Progenitor cell of endocrine pancreas (in vitro differentiated cells): ENCODE measurements at regions not wholly inside any gene's neighbourhood (a gene's known extent, or its start where the extent isn't known, plus 50 kb on each side); places are given as distances from the start of the nearest gene placed in this dataset.
"Not testable (repeated sequence)": the region's sequence is repeated elsewhere in the genome, so short reads cannot be mapped to it uniquely, and the experiment has no call there.

ENCODE experiments used
- DNase-seq: peaks from one replicate; pipeline ENCODE4 v3.0.0; 2021; ENCODE audit warnings: low spot score; ENCODE audit not compliant: unreplicated experiment
- H3K27ac Mint-ChIP-seq: 2 replicates; pipeline ENCODE4 v1.8.0; 2021; ENCODE audit warnings: mild to moderate bottlenecking, moderate library complexity, mixed read lengths
- H3K27me3 Mint-ChIP-seq: 2 replicates; pipeline ENCODE4 v1.8.0; 2021; ENCODE audit warnings: mixed read lengths
- H3K36me3 Mint-ChIP-seq: 2 replicates; pipeline ENCODE4 v1.8.0; 2022; ENCODE audit warnings: mixed read lengths; ENCODE audit not compliant: insufficient read depth
- H3K4me1 Mint-ChIP-seq: 2 replicates; pipeline ENCODE4 v1.8.0; 2021; ENCODE audit warnings: low read depth, mixed read lengths
- H3K4me3 Mint-ChIP-seq: 2 replicates; pipeline ENCODE4 v1.8.0; 2021; ENCODE audit warnings: low read depth, mild to moderate bottlenecking, moderate library complexity, mixed read lengths
- H3K9me3 Mint-ChIP-seq: 2 replicates; pipeline ENCODE4 v1.8.0; 2021; ENCODE audit warnings: low read depth, mixed read lengths
- CTCF ChIP-seq: fragments of 200-600 bp; sonication (generic); IDR thresholded peaks from one replicate; pipeline ENCODE4 v1.5.0; 2021; ENCODE audit warnings: antibody characterized with exemption, mild to moderate bottlenecking; ENCODE audit not compliant: unreplicated experiment

- Mint-ChIP-seq H3K36me3 (no peaks in the 10 kb centered on the region), H3K27ac (no peak overlapping the region), H3K27me3 (peaks cover 8% of the 10 kb centered on the region), H3K4me3 (no peak overlapping the region), H3K9me3 (no peaks in the 10 kb centered on the region), H3K4me1 (peaks cover 2% of the 10 kb centered on the region)
- no peak for TF ChIP-seq CTCF
- DNase-seq: no peak
These were observed 827.6 kb upstream of the CA10 start for GRCh38 chr17:52986056-52986662.

DNA sequence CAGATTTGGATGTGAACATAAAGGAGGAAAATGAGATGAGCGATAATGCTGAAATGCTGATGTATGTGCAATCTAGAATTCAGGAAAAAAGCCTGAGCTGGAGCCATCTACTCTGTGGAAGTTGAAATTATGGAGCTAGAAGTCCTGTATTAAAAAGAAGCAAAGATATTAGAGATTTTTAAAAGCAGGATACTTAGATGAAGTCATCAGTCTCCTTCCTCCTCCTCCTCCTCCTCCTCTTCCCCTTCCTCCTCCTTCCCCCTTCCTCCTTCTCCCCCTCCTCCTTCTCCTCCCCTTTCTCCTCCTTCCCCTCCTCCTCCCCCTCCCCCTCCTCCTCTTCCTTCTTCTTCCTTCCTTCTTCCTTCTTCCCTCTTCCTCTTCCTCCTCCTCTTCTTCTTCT is 823.8 kb upstream of the CA10 start:
- H3K27ac Mint-ChIP-seq: no peak overlapping the region
- H3K27me3 Mint-ChIP-seq: peaks cover 8% of the 10 kb centered on the region
- no peak for DNase-seq
- H3K9me3 Mint-ChIP-seq: no peaks in the 10 kb centered on the region
- peaks cover 6% of the 10 kb centered on the region for H3K4me1 Mint-ChIP-seq
- no peak overlapping the region for H3K4me3 Mint-ChIP-seq
- no peak for TF ChIP-seq CTCF
- H3K36me3 Mint-ChIP-seq: no peaks in the 10 kb centered on the region

DNA sequence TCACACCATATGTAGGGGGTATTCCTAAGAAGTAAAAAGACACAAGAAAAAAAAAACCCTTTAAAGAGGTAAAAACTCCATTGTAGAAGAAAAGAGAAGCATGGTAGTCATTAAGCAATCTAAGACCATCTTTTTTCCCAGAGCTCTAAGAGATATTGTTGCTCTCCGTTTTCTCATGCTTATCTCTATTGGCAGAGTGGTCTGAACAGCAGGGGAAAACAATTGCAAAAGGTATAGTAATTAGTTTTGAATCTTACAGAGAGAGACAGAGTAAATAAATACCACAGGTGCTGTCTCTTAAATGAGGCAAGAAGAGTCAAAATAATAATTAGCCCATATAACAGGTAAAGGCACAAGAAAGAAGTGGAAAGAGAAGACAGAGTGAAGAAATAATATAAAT is 821.4 kb upstream of the CA10 start:
- peaks cover 4% of the 10 kb centered on the region for H3K4me1 Mint-ChIP-seq
- H3K9me3 Mint-ChIP-seq: no peaks in the 10 kb centered on the region
- TF ChIP-seq CTCF: no peak
- H3K36me3 Mint-ChIP-seq: no peaks in the 10 kb centered on the region
- H3K4me3 Mint-ChIP-seq: no peak overlapping the region
- H3K27ac Mint-ChIP-seq: no peak overlapping the region
- DNase-seq: no peak
- H3K27me3 Mint-ChIP-seq: no peaks in the 10 kb centered on the region

- no peaks in the 10 kb centered on the region for H3K27me3 Mint-ChIP-seq
- no peak overlapping the region for H3K27ac Mint-ChIP-seq
These were observed 807.3 kb upstream of the CA10 start for GRCh38 chr17:52965856-52966255.

GRCh38 chr17:52961751-52962150 is 803.2 kb upstream of the CA10 start:
- DNase-seq, H3K9me3 Mint-ChIP-seq, H3K4me3 Mint-ChIP-seq, H3K27ac Mint-ChIP-seq, H3K4me1 Mint-ChIP-seq, H3K27me3 Mint-ChIP-seq, H3K36me3 Mint-ChIP-seq: not testable (repeated sequence)

More at GRCh38 chr17:52965856-52966255, 807.3 kb upstream of the CA10 start:
- no peak for TF ChIP-seq CTCF
- no peaks in the 10 kb centered on the region for H3K4me1 Mint-ChIP-seq
- peaks cover 2% of the 10 kb centered on the region for H3K9me3 Mint-ChIP-seq
- H3K36me3 Mint-ChIP-seq: no peaks in the 10 kb centered on the region
- no peak overlapping the region for H3K4me3 Mint-ChIP-seq
- DNase-seq: no peak

DNA sequence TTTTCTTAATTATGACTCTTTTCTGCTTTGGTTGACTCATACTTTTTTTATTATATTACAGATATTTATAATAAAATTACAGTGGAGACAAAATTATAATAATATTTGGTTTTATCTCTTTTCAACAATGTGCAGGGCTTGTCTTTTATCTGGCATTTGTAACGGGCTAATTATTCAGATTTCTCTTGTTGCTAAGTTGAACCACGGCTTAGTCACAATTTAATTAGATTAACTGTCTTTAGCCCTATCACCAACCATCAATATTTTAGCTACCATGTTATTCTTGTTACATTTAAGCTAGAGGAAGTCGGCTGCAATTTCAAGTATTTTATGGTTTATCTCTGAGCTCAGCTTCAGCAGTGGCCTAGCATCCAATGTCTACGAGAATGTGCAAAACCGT is 798.9 kb upstream of the CA10 start:
- Mint-ChIP-seq H3K27ac (no peak overlapping the region), H3K9me3 (peaks cover 3% of the 10 kb centered on the region), H3K27me3 (no peaks in the 10 kb centered on the region), H3K4me3 (no peak overlapping the region), H3K36me3 (peaks cover 2% of the 10 kb centered on the region), H3K4me1 (peaks cover 5% of the 10 kb centered on the region)
- TF ChIP-seq CTCF: no peak
- DNase-seq: no peak
